D721Med (cell line): ENCODE measurements at regions not wholly inside any gene's neighbourhood (a gene's known extent, or its start where the extent isn't known, plus 50 kb on each side); places are given as distances from the start of the nearest gene placed in this dataset.

ENCODE experiments used
- DNase-seq: peaks from one replicate; pipeline ENCODE4 v3.0.0; 2011; ENCODE audit warnings: low spot score; ENCODE audit not compliant: insufficient read length
- FAIRE-seq: peaks from 2 replicates; lab custom pipeline; 2011; peaks lifted over from hg19 to GRCh38; lab: Jason Lieb, UNC
- TF ChIP-seq, protein P1 (sequence below): IDR thresholded peaks from 2 replicates; pipeline ENCODE4 v1.5.1; 2012; ENCODE audit warnings: mild to moderate bottlenecking, control low read depth; ENCODE audit not compliant: insufficient read depth; ENCODE audit errors: missing control alignments

DNA sequence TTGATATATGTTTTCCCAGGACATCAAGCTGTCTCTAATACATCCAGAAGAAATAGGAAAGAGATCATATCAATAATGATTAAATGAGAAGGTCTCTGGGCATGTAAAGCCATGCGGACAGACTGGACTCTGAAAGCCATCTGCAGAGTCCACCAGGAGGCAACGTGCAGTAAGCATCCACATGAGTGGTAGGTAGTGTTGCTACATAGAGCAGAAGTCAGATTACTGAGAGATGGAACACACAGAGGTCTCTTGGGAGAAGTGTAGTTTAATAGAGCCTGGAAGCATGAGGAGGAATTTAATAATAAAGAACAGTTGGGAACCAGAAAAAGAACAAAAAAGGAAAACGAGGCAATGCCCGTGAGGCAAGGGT is 758.1 kb upstream of the DDX18 start:
- DNase-seq (no peak), FAIRE-seq (no peak)
- TF ChIP-seq, protein P1, sequence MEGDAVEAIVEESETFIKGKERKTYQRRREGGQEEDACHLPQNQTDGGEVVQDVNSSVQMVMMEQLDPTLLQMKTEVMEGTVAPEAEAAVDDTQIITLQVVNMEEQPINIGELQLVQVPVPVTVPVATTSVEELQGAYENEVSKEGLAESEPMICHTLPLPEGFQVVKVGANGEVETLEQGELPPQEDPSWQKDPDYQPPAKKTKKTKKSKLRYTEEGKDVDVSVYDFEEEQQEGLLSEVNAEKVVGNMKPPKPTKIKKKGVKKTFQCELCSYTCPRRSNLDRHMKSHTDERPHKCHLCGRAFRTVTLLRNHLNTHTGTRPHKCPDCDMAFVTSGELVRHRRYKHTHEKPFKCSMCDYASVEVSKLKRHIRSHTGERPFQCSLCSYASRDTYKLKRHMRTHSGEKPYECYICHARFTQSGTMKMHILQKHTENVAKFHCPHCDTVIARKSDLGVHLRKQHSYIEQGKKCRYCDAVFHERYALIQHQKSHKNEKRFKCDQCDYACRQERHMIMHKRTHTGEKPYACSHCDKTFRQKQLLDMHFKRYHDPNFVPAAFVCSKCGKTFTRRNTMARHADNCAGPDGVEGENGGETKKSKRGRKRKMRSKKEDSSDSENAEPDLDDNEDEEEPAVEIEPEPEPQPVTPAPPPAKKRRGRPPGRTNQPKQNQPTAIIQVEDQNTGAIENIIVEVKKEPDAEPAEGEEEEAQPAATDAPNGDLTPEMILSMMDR = no peak

DNA sequence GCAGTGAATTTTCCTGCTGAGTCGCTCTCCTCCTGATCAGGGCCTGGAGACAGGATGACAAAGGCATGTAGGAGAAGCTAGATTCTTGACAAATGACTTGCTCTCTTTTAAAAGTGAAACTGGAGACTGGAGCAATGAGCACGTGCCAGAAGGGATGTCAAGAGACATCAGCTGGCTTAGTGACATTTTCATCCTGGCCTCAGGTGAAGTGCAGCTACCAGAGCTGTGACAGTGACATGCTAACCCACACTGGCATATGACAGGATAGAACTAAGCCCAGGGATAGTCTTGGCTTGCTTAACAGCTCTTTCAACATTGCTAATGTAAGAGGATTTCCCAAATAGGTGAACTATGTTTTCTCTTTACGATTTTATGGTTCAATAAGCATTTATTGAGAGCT is 757.5 kb upstream of the DDX18 start:
- no peak for DNase-seq
- TF ChIP-seq, protein P1 = no peak
- FAIRE-seq = no peak

DNA sequence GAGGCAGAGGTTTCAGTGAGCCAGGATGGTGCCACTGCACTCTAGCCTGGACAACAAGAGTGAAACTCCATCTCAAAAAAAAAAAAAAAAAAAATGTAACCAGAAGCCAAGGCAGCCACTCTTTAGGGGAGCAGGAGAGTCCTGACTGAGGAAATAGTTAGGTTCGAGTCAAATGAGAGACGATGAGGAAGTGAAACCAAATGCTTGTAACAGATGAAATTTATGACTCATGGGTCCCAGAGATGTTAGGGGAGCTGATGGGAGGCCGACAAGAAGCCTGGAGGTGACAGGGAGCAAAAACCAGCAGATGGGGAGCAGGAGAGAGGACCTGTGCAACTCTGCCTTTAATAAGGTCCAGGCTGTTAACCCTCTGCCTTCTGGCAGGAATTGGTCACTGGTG is 756.1 kb upstream of the DDX18 start:
- no peak for FAIRE-seq
- TF ChIP-seq, protein P1 = no peak
- no peak for DNase-seq

GRCh38 chr2:117064021-117064420 is 750.5 kb upstream of the DDX18 start:
- TF ChIP-seq, protein P1 = no peak
- FAIRE-seq (no peak), DNase-seq (no peak)

DNA sequence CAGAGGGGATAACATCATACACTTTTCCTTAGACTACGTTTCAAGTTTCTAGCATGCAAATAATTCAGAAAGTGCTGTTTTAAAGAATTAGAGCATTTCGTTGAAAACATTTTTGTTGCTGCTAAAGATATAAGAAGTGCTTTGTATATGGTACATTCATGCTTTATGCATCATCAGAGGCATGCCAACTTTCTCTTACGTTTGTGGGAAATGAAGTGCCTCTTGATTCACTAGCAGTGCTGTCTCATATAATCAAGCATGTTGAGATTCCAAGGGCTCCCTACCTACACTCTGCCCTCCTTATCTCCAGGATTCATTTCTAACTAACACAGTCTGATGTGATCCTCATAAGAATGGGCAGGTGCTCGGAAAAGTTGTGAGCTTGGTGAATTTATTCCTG is 748.6 kb upstream of the DDX18 start:
- no peak for FAIRE-seq
- TF ChIP-seq, protein P1 = no peak
- DNase-seq = no peak

GRCh38 chr2:117067900-117068299 is 746.6 kb upstream of the DDX18 start:
- TF ChIP-seq, protein P1 = no peak
- DNase-seq (no peak), FAIRE-seq (no peak)

GRCh38 chr2:117068371-117068770 is 746.1 kb upstream of the DDX18 start:
- TF ChIP-seq, protein P1 = no peak
- no peak for FAIRE-seq
- DNase-seq = no peak
